ENCODE measurements at regions not wholly inside any gene's neighbourhood (a gene's known extent, or its start where the extent isn't known, plus 50 kb on each side); places are given as distances from the start of the nearest gene placed in this dataset.

DNA sequence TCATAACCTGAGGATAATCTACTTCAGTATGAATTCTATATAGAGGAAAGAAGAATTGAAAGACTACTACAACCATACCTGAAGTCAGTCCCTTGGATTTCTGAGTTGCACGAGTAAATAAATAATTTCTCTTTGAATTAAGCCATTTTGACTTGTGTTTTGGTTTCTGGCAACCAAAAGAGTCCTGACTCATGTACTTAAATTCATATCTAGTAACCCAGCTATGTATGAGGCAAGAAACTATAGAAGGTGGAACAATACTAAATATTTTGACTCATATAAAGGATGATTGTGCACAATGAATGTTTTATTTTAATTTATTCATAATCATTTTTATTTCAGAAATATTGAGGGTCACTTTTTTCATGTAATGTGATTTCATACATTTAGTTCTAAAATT is 276.8 kb downstream of the MEF2C start:
- Histone ChIP-seq H4K8ac (replicated peaks; ENCODE audit: insufficient read length, low read depth, low read length) (no peak overlapping the region), H3K9me3 (ENCODE audit: control insufficient read depth, low read depth, low read length) (no peaks in the 10 kb centered on the region), H2BK5ac (ENCODE audit: insufficient read length, low read length) (no peak overlapping the region), H3K56ac (ENCODE audit: insufficient read length, low read depth, low read length) (no peak overlapping the region), H3K27me3 (ENCODE audit: insufficient read depth, low read length) (no peaks in the 10 kb centered on the region), H2BK20ac (ENCODE audit: low read depth, low read length, poor library complexity, severe bottlenecking) (no peak overlapping the region), H4K20me1 (ENCODE audit: control insufficient read depth, insufficient read depth, insufficient read length) (no peaks in the 10 kb centered on the region), H3K4me1 (ENCODE audit: insufficient read depth, low read length) (no peaks in the 10 kb centered on the region), H3K4ac (ENCODE audit: low read depth, low read length) (no peak overlapping the region), H3K23ac (ENCODE audit: insufficient read length, low read depth, low read length) (no peak overlapping the region), H3K27ac (ENCODE audit: insufficient read length, low read depth, low read length) (no peak overlapping the region), H3K18ac (ENCODE audit: insufficient read length, low read depth, low read length) (no peak overlapping the region), H3K14ac (ENCODE audit: insufficient read depth, low read length) (no peak overlapping the region), H3K23me2 (ENCODE audit: insufficient read length, low read depth, low read length, poor library complexity, severe bottlenecking) (no peaks in the 10 kb centered on the region), H2AK5ac (ENCODE audit: insufficient read length, low read length) (no peak overlapping the region), H4K91ac (ENCODE audit: insufficient read length, low read depth, low read length) (no peak overlapping the region), H3T11ph (ENCODE audit: low read length) (no peak overlapping the region), H2BK120ac (ENCODE audit: low read depth, low read length, poor library complexity, severe bottlenecking) (no peak overlapping the region), H2BK12ac (ENCODE audit: insufficient read length, low read depth, low read length) (no peak overlapping the region), H3K9ac (ENCODE audit: extremely low read depth, insufficient read length, low read length) (no peak overlapping the region), H3K79me2 (ENCODE audit: insufficient read depth, low read length) (no peaks in the 10 kb centered on the region), H4K5ac (ENCODE audit: insufficient read length, low read depth, low read length) (no peak overlapping the region), H2AFZ (ENCODE audit: low read length) (no peak overlapping the region), H2BK15ac (ENCODE audit: low read depth, low read length) (no peak overlapping the region), H3K79me1 (ENCODE audit: insufficient read depth, low read depth, low read length, poor library complexity, severe bottlenecking) (no peaks in the 10 kb centered on the region), H3K4me2 (ENCODE audit: insufficient read depth, insufficient read length, low read length) (no peak overlapping the region)
- no peak for DNase-seq
- peaks cover 3% of the 10 kb centered on the region for H3K27me3 Mint-ChIP-seq (ENCODE audit: low read depth)
- WGBS (ENCODE audit: extremely low coverage, insufficient read length, low lambda C conversion rate) = no CpG with 5 or more reads among the region's 1 CpG
- H3K4me3 Mint-ChIP-seq = no peak overlapping the region
- H3K36me3 Mint-ChIP-seq (ENCODE audit: insufficient read depth in 1 of 3, low read depth in 3 of 3) = peaks cover 0 to 4% (median 0%) of the 10 kb centered on the region in 3 experiments; a peak in 1 of 7 replicates
- peaks cover 0 to 2% of the 10 kb centered on the region in 2 experiments; a peak in 3 of 5 replicates for H3K9me3 Mint-ChIP-seq
- H3K4me1 Mint-ChIP-seq = peaks cover under 1 to 5% of the 10 kb centered on the region in 2 experiments; a peak in 3 of 4 replicates
- no peak overlapping the region for H3K27ac Mint-ChIP-seq
- TF ChIP-seq, protein P1, sequence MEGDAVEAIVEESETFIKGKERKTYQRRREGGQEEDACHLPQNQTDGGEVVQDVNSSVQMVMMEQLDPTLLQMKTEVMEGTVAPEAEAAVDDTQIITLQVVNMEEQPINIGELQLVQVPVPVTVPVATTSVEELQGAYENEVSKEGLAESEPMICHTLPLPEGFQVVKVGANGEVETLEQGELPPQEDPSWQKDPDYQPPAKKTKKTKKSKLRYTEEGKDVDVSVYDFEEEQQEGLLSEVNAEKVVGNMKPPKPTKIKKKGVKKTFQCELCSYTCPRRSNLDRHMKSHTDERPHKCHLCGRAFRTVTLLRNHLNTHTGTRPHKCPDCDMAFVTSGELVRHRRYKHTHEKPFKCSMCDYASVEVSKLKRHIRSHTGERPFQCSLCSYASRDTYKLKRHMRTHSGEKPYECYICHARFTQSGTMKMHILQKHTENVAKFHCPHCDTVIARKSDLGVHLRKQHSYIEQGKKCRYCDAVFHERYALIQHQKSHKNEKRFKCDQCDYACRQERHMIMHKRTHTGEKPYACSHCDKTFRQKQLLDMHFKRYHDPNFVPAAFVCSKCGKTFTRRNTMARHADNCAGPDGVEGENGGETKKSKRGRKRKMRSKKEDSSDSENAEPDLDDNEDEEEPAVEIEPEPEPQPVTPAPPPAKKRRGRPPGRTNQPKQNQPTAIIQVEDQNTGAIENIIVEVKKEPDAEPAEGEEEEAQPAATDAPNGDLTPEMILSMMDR (conservative IDR thresholded peaks at IDR 0.05) = no peak
